NT2/D1 (cell line): ENCODE measurements at regions not wholly inside any gene's neighbourhood (a gene's known extent, or its start where the extent isn't known, plus 50 kb on each side); places are given as distances from the start of the nearest gene placed in this dataset.
"Not testable (repeated sequence)": the region's sequence is repeated elsewhere in the genome, so short reads cannot be mapped to it uniquely, and the experiment has no call there.

Source experiments
- DNase-seq: peaks from one replicate; pipeline ENCODE4 v3.0.0-alpha.2; 2011; ENCODE audit warnings: low read depth, low spot score
- H3K27me3 ChIP-seq: 2 replicates; pipeline ENCODE4 v1.6.0; 2011; ENCODE audit warnings: mild to moderate bottlenecking; ENCODE audit not compliant: insufficient read length, insufficient read depth
- H3K36me3 ChIP-seq: 2 replicates; pipeline ENCODE4 v1.6.1; 2011; ENCODE audit warnings: mild to moderate bottlenecking, low read length, mixed read lengths; ENCODE audit not compliant: insufficient read depth, insufficient read length
- H3K4me1 ChIP-seq: 2 replicates; pipeline ENCODE4 v1.5.1; 2011; ENCODE audit not compliant: insufficient read depth, insufficient read length
- H3K4me3 ChIP-seq: 2 replicates; pipeline ENCODE4 v1.5.1; 2011; ENCODE audit warnings: low read depth; ENCODE audit not compliant: insufficient read length
- H3K9ac ChIP-seq: 2 replicates; pipeline ENCODE4 v1.6.0; 2011; ENCODE audit warnings: low read depth; ENCODE audit not compliant: insufficient read length
- H3K9me3 ChIP-seq: 2 replicates; pipeline ENCODE4 v1.5.1; 2011; ENCODE audit warnings: mild to moderate bottlenecking, low read length; ENCODE audit not compliant: insufficient read depth
- SUZ12 ChIP-seq: IDR thresholded peaks from 2 replicates; pipeline ENCODE4 v1.6.1; 2011; ENCODE audit not compliant: insufficient read length, insufficient read depth; ENCODE audit errors: extremely low read depth
- YY1 ChIP-seq: IDR thresholded peaks from 2 replicates; pipeline ENCODE4 v1.6.1; 2011; ENCODE audit not compliant: insufficient read length, insufficient read depth
- ZNF274 ChIP-seq: IDR thresholded peaks from 2 replicates; pipeline ENCODE4 v1.6.1; 2011; ENCODE audit warnings: mild to moderate bottlenecking, low read depth, low read length

GRCh38 chr16:29146266-29146665 is 161.4 kb downstream of the LAT start:
- no peak for DNase-seq
- Histone ChIP-seq H3K27me3 (no peaks in the 10 kb centered on the region), H3K36me3 (no peaks in the 10 kb centered on the region), H3K9ac (no peak overlapping the region), H3K4me3 (no peak overlapping the region), H3K9me3 (no peaks in the 10 kb centered on the region), H3K4me1 (peaks cover 5% of the 10 kb centered on the region)
- TF ChIP-seq ZNF274 (no peak), YY1 (no peak), SUZ12 (no peak)

GRCh38 chr16:29145486-29146225 is 160.8 kb downstream of the LAT start:
- H3K4me1 ChIP-seq: not testable (repeated sequence)

GRCh38 chr16:29145086-29145485 is 160.2 kb downstream of the LAT start:
- not testable (repeated sequence) for DNase-seq, H3K27me3 ChIP-seq, H3K9me3 ChIP-seq, H3K4me3 ChIP-seq, H3K36me3 ChIP-seq, H3K9ac ChIP-seq, H3K4me1 ChIP-seq

More at GRCh38 chr16:29145486-29146225, 160.8 kb downstream of the LAT start:
- H3K36me3 ChIP-seq, H3K9ac ChIP-seq, H3K9me3 ChIP-seq, DNase-seq, H3K4me3 ChIP-seq, H3K27me3 ChIP-seq: not testable (repeated sequence)

GRCh38 chr16:29144669-29145062 is 159.8 kb downstream of the LAT start:
- not testable (repeated sequence) for H3K4me3 ChIP-seq, H3K9me3 ChIP-seq, H3K9ac ChIP-seq, H3K36me3 ChIP-seq, H3K27me3 ChIP-seq, H3K4me1 ChIP-seq, DNase-seq

GRCh38 chr16:29143739-29144668 is 159.2 kb downstream of the LAT start:
- not testable (repeated sequence) for H3K36me3 ChIP-seq, H3K4me1 ChIP-seq, H3K4me3 ChIP-seq, H3K9me3 ChIP-seq, H3K9ac ChIP-seq, DNase-seq, H3K27me3 ChIP-seq

GRCh38 chr16:29142506-29142905 is 157.7 kb downstream of the LAT start:
- H3K9me3 ChIP-seq, H3K27me3 ChIP-seq, DNase-seq, H3K36me3 ChIP-seq, H3K9ac ChIP-seq, H3K4me3 ChIP-seq, H3K4me1 ChIP-seq: not testable (repeated sequence)

- no peaks in the 10 kb centered on the region for H3K36me3 ChIP-seq
- no peak overlapping the region for H3K4me3 ChIP-seq
- no peak for DNase-seq
- no peak overlapping the region for H3K9ac ChIP-seq
- no peaks in the 10 kb centered on the region for H3K9me3 ChIP-seq
- H3K27me3 ChIP-seq: no peaks in the 10 kb centered on the region
- no peaks in the 10 kb centered on the region for H3K4me1 ChIP-seq
- TF ChIP-seq SUZ12 (no peak), YY1 (no peak), ZNF274 (no peak)
These were observed 156.9 kb downstream of the LAT start for GRCh38 chr16:29141586-29142324.

- not testable (repeated sequence) for H3K36me3 ChIP-seq, H3K4me3 ChIP-seq, H3K4me1 ChIP-seq, H3K9me3 ChIP-seq, H3K27me3 ChIP-seq, H3K9ac ChIP-seq, DNase-seq
These were observed 156.3 kb downstream of the LAT start for GRCh38 chr16:29141121-29141520.

- not testable (repeated sequence) for H3K9me3 ChIP-seq, H3K4me3 ChIP-seq, DNase-seq, H3K27me3 ChIP-seq, H3K36me3 ChIP-seq, H3K4me1 ChIP-seq, H3K9ac ChIP-seq
These were observed 155.3 kb downstream of the LAT start for GRCh38 chr16:29139901-29140855.
